Endothelial cell of umbilical vein (primary cell): ENCODE measurements at regions not wholly inside any gene's neighbourhood (a gene's known extent, or its start where the extent isn't known, plus 50 kb on each side); places are given as distances from the start of the nearest gene placed in this dataset.

Experiments
- BruUV-seq: library from RNA; stranded (reverse); fragments of 400-500 nt; replicated peaks from 2 replicates; lab custom pipeline; 2021; lab: Mats Ljungman, UMichigan
- CTCF ChIA-PET: fragments of 300-600, 350-600 bp; sonication (Branson Sonifier 250); formaldehyde crosslinking; loops from one replicate; lab custom pipeline; 2021; ENCODE audit warnings: antibody characterized with exemption, inconsistent platforms; lab: Charles Lee
- POLR2A ChIA-PET: fragments of 300-600, 350-600 bp; sonication (Branson Sonifier 250); formaldehyde crosslinking; loops from one replicate; lab custom pipeline; 2021; ENCODE audit warnings: antibody characterized with exemption, inconsistent platforms; lab: Charles Lee
- DNase-seq: peaks from one replicate; pipeline ENCODE4 v3.0.0-alpha.2; 2011; ENCODE audit warnings: low read depth, low spot score
- FAIRE-seq: peaks from 2 replicates; lab custom pipeline; 2011; peaks lifted over from hg19 to GRCh38; lab: Jason Lieb, UNC
- H2AFZ ChIP-seq: 2 replicates; pipeline ENCODE4 v1.6.0; 2012; ENCODE audit warnings: low read depth, low read length, control low read depth, inconsistent platforms
- H3K27ac ChIP-seq: 2 replicates; pipeline ENCODE4 v1.5.1; 2011; ENCODE audit warnings: low read depth, mild to moderate bottlenecking, control low read depth, low read length, moderate library complexity; ENCODE audit not compliant: insufficient read depth
- H3K27me3 ChIP-seq, 2 experiments: 2 replicates each; pipeline versions ENCODE4 v1.6.0 to v1.6.1; 2011; ENCODE audit warnings: low read length in 2 of 2, mixed read lengths in 1 of 2; ENCODE audit not compliant: control insufficient read depth in 2 of 2, insufficient read depth in 2 of 2
- H3K36me3 ChIP-seq, 2 experiments: 2 replicates in 1 of 2; 3 replicates in 1 of 2; pipeline ENCODE4 v1.5.1; 2011; ENCODE audit warnings: low read length in 2 of 2, mild to moderate bottlenecking in 1 of 2, moderate library complexity in 1 of 2; ENCODE audit not compliant: control insufficient read depth in 2 of 2, insufficient read depth in 2 of 2; ENCODE audit errors: extremely low read depth in 1 of 2
- H3K4me1 ChIP-seq: 3 replicates; pipeline ENCODE4 v1.5.1; 2011; ENCODE audit warnings: mild to moderate bottlenecking, low read length; ENCODE audit not compliant: control insufficient read depth, insufficient read depth; ENCODE audit errors: extremely low read depth
- H3K4me2 ChIP-seq: 2 replicates; pipeline ENCODE4 v1.6.1; 2011; ENCODE audit warnings: low read length, control low read depth, mixed read lengths; ENCODE audit not compliant: insufficient read depth
- H3K4me3 ChIP-seq, 3 experiments: fragments of 200-600 bp in 1 of 3; sonication (generic), shearing (Covaris generic) in 1 of 3; replicated peaks in 1 of 3; 2 replicates each; pipeline ENCODE4 v1.5.1; 2011 to 2016; ENCODE audit warnings: control low read depth in 3 of 3, low read length in 3 of 3, mild to moderate bottlenecking in 2 of 3, inconsistent platforms in 1 of 3, low read depth in 1 of 3, moderate library complexity in 1 of 3; ENCODE audit not compliant: insufficient read depth in 1 of 3
- H3K79me2 ChIP-seq: 2 replicates; pipeline ENCODE4 v1.6.0; 2012; ENCODE audit warnings: low read length, inconsistent platforms; ENCODE audit not compliant: control insufficient read depth, insufficient read depth
- H3K9ac ChIP-seq: replicated peaks from 2 replicates; pipeline ENCODE3; 2011; ENCODE audit warnings: low read length, control low read depth; ENCODE audit not compliant: insufficient read depth; ENCODE audit errors: extremely low read depth
- H3K9me1 ChIP-seq: replicated peaks from 3 replicates; pipeline ENCODE4 v1.6.0; 2011; ENCODE audit warnings: mild to moderate bottlenecking, low read length; ENCODE audit not compliant: control insufficient read depth, insufficient read depth; ENCODE audit errors: extremely low read depth
- H3K9me3 ChIP-seq: replicated peaks from 2 replicates; pipeline ENCODE4 v1.5.1; 2012; ENCODE audit warnings: low read length, inconsistent platforms; ENCODE audit not compliant: control insufficient read depth, insufficient read depth
- H4K20me1 ChIP-seq: replicated peaks from 2 replicates; pipeline ENCODE3; 2011; ENCODE audit warnings: mild to moderate bottlenecking, low read length; ENCODE audit not compliant: control insufficient read depth, insufficient read depth; ENCODE audit errors: extremely low read depth
- EZH2 ChIP-seq: IDR thresholded peaks from 2 replicates; pipeline ENCODE4 v1.6.1; 2012; ENCODE audit warnings: borderline replicate concordance, low read depth, mild to moderate bottlenecking, moderate library complexity, low read length, inconsistent platforms; ENCODE audit not compliant: severe bottlenecking
- FOS ChIP-seq: IDR thresholded peaks from 2 replicates; pipeline ENCODE4 v1.6.1; 2011; ENCODE audit warnings: mild to moderate bottlenecking, low read length, moderate library complexity, borderline replicate concordance; ENCODE audit not compliant: insufficient read depth
- GATA2 ChIP-seq: IDR thresholded peaks from 2 replicates; pipeline ENCODE4 v1.7.0; 2011; ENCODE audit warnings: low read depth, mild to moderate bottlenecking, moderate library complexity, mixed read lengths, low read length; ENCODE audit not compliant: insufficient read length, insufficient read depth
- JUN ChIP-seq: IDR thresholded peaks from 2 replicates; pipeline ENCODE4 v1.6.1; 2011; ENCODE audit warnings: borderline replicate concordance, low read depth; ENCODE audit not compliant: insufficient read length, insufficient read depth
- MAX ChIP-seq: IDR thresholded peaks from 2 replicates; pipeline ENCODE4 v1.6.1; 2011; ENCODE audit not compliant: insufficient read depth, insufficient read length
- MYC ChIP-seq: IDR thresholded peaks from one replicate; pipeline ENCODE4 v1.6.1; 2011; ENCODE audit warnings: mild to moderate bottlenecking, low read depth, low read length
- POLR2A ChIP-seq: IDR thresholded peaks from 2 replicates; pipeline ENCODE4 v1.6.1; 2012; ENCODE audit warnings: low read depth, mild to moderate bottlenecking, control low read depth, low read length
- POLR2AphosphoS5 ChIP-seq: IDR thresholded peaks from 2 replicates; pipeline ENCODE4 v1.6.1; 2012; ENCODE audit warnings: low read depth, mild to moderate bottlenecking, control low read depth, low read length, moderate library complexity; ENCODE audit not compliant: insufficient read depth
- dilution Hi-C: fragments of 300-500 bp; cut with MboI; formaldehyde crosslinking; loops from one replicate; pipeline ENCODE4 v1.15.0; 2019; ENCODE audit warnings: low sequenced_read_pairs; ENCODE audit not compliant: extremely low pct_ligation_motif_present
- intact Hi-C: fragments of 100-400 bp; cut with micrococcal nuclease; formaldehyde crosslinking; loops from one replicate; pipeline ENCODE4 v1.10.0; 2022
- TF ChIP-seq, protein P1 (sequence below), 2 donors: IDR thresholded peaks; 1 replicate in 1 of 2; 2 replicates in 1 of 2; pipeline ENCODE4 v1.5.1; 2011; ENCODE audit warnings: low read length in 2 of 2, mild to moderate bottlenecking in 2 of 2, moderate library complexity in 2 of 2, control low read depth in 1 of 2, inconsistent platforms in 1 of 2, low read depth in 1 of 2; ENCODE audit not compliant: insufficient read depth in 1 of 2; ENCODE audit errors: extremely low read depth in 1 of 2

- dilution Hi-C loops (no loop called here), intact Hi-C loops (no loop called here)
- H2AFZ ChIP-seq = no peak overlapping the region
- DNase-seq (no peak), FAIRE-seq (no peak)
- TF ChIP-seq JUN (no peak), MYC (no peak), GATA2 (no peak), POLR2AphosphoS5 (no peak), POLR2A (no peak), MAX (no peak), EZH2 (no peak), FOS (no peak)
- TF ChIP-seq, protein P1, sequence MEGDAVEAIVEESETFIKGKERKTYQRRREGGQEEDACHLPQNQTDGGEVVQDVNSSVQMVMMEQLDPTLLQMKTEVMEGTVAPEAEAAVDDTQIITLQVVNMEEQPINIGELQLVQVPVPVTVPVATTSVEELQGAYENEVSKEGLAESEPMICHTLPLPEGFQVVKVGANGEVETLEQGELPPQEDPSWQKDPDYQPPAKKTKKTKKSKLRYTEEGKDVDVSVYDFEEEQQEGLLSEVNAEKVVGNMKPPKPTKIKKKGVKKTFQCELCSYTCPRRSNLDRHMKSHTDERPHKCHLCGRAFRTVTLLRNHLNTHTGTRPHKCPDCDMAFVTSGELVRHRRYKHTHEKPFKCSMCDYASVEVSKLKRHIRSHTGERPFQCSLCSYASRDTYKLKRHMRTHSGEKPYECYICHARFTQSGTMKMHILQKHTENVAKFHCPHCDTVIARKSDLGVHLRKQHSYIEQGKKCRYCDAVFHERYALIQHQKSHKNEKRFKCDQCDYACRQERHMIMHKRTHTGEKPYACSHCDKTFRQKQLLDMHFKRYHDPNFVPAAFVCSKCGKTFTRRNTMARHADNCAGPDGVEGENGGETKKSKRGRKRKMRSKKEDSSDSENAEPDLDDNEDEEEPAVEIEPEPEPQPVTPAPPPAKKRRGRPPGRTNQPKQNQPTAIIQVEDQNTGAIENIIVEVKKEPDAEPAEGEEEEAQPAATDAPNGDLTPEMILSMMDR (IDR thresholded peaks at IDR 0.05; ENCODE audit: extremely low read depth in 1 of 2, insufficient read depth in 1 of 2, low read depth in 1 of 2, low read length in 2 of 2) = no peak
- ChIA-PET CTCF (no interaction called here), POLR2A (no interaction called here)
- H4K20me1 ChIP-seq = no peaks in the 10 kb centered on the region
- H3K79me2 ChIP-seq = no peaks in the 10 kb centered on the region
- H3K27ac ChIP-seq = no peak overlapping the region
- no peak overlapping the region for H3K4me2 ChIP-seq
- H3K36me3 ChIP-seq = no peaks in the 10 kb centered on the region
- H3K4me1 ChIP-seq = no peaks in the 10 kb centered on the region
- no peak overlapping the region for H3K9ac ChIP-seq
- no peaks in the 10 kb centered on the region for H3K9me3 ChIP-seq
- H3K4me3 ChIP-seq = no peak overlapping the region
- no peaks in the 10 kb centered on the region for H3K9me1 ChIP-seq
- BruUV-seq = no TSS peak
- no peaks in the 10 kb centered on the region for H3K27me3 ChIP-seq
Observed at GRCh38 chr4:27101561-27101960, 240.9 kb downstream of the STIM2 start.
